Hematopoietic multipotent progenitor cell treated with erythropoietin and hydrocortisone succinate and interleukin-3 and kit ligand, for 8 days (in vitro differentiated cells): ENCODE measurements at regions not wholly inside any gene's neighbourhood (a gene's known extent, or its start where the extent isn't known, plus 50 kb on each side); places are given as distances from the start of the nearest gene placed in this dataset.

Experiments used
- DNase-seq: peaks from one replicate; pipeline ENCODE4 v3.0.0-alpha.2; 2015

GRCh38 chr5:4924577-4924976, 215.6 kb upstream of the ADAMTS16 start:
- DNase-seq, result no peak

- no peak for DNase-seq
Observed at GRCh38 chr5:4927097-4927496, 213.0 kb upstream of the ADAMTS16 start.

GRCh38 chr5:4928409-4928808, 211.7 kb upstream of the ADAMTS16 start:
- no peak for DNase-seq

GRCh38 chr5:4929092-4929655, 211.0 kb upstream of the ADAMTS16 start:
- DNase-seq, result no peak

- DNase-seq, result no peak
Observed at GRCh38 chr5:4939042-4939781, 200.9 kb upstream of the ADAMTS16 start.

GRCh38 chr5:4941161-4941560, 199.0 kb upstream of the ADAMTS16 start:
- DNase-seq, result no peak

- no peak for DNase-seq
Observed at GRCh38 chr5:4941957-4942830, 197.9 kb upstream of the ADAMTS16 start.

GRCh38 chr5:4942831-4943178, 197.3 kb upstream of the ADAMTS16 start:
- no peak for DNase-seq

GRCh38 chr5:4945296-4945695, 194.8 kb upstream of the ADAMTS16 start:
- DNase-seq, result no peak

- DNase-seq, result no peak
Observed at GRCh38 chr5:4947106-4947505, 193.0 kb upstream of the ADAMTS16 start.

GRCh38 chr5:4947893-4948536, 192.1 kb upstream of the ADAMTS16 start:
- no peak for DNase-seq

GRCh38 chr5:4949108-4949507, 191.0 kb upstream of the ADAMTS16 start:
- no peak for DNase-seq

- no peak for DNase-seq
Observed at GRCh38 chr5:4953576-4953975, 186.6 kb upstream of the ADAMTS16 start.

GRCh38 chr5:4954048-4954447, 186.1 kb upstream of the ADAMTS16 start:
- no peak for DNase-seq

- no peak for DNase-seq
Observed at GRCh38 chr5:4963265-4963664, 176.9 kb upstream of the ADAMTS16 start.

- no peak for DNase-seq
Observed at GRCh38 chr5:4969351-4969750, 170.8 kb upstream of the ADAMTS16 start.

GRCh38 chr5:4970171-4970570, 170.0 kb upstream of the ADAMTS16 start:
- DNase-seq, result no peak

- no peak for DNase-seq
Observed at GRCh38 chr5:4976902-4977301, 163.2 kb upstream of the ADAMTS16 start.

- no peak for DNase-seq
Observed at GRCh38 chr5:4977416-4978110, 162.6 kb upstream of the ADAMTS16 start.

GRCh38 chr5:4980201-4980600, 159.9 kb upstream of the ADAMTS16 start:
- DNase-seq, result no peak

- DNase-seq, result no peak
Observed at GRCh38 chr5:4981608-4982007, 158.5 kb upstream of the ADAMTS16 start.

- DNase-seq, result no peak
Observed at GRCh38 chr5:4983701-4984100, 156.4 kb upstream of the ADAMTS16 start.

- no peak for DNase-seq
Observed at GRCh38 chr5:4984461-4984860, 155.7 kb upstream of the ADAMTS16 start.
